Transverse colon (tissue), 4 donors: ENCODE measurements at regions not wholly inside any gene's neighbourhood (a gene's known extent, or its start where the extent isn't known, plus 50 kb on each side); places are given as distances from the start of the nearest gene placed in this dataset.

Source experiments
- EP300 ChIP-seq: sonication (generic); formaldehyde crosslinking; IDR thresholded peaks from one replicate; pipeline ENCODE4 v1.6.1; 2017; ENCODE audit warnings: antibody characterized with exemption, low read depth
- POLR2A ChIP-seq: fragments of 450-650 bp; IDR thresholded peaks from one replicate; pipeline ENCODE4 v1.6.1; 2016; ENCODE audit warnings: antibody characterized with exemption, mild to moderate bottlenecking, moderate library complexity
- POLR2AphosphoS5 ChIP-seq, 3 donors: sonication (generic); formaldehyde crosslinking; IDR thresholded peaks; one replicate each; pipeline ENCODE4 v1.6.1; 2016; ENCODE audit warnings: antibody characterized with exemption in 3 of 3
- TF ChIP-seq, protein P1 (sequence below), 5 experiments: fragments of 200-600 bp in 3 of 5; fragments of 450-650 bp in 2 of 5; sonication (generic) in 3 of 5; IDR thresholded peaks; 1 replicate in 2 of 5; 2 replicates in 3 of 5; pipeline ENCODE4 v1.5.1; 2016 to 2017; ENCODE audit warnings: antibody characterized with exemption in 5 of 5, inconsistent platforms in 3 of 5, mild to moderate bottlenecking in 2 of 5, moderate library complexity in 1 of 5

DNA sequence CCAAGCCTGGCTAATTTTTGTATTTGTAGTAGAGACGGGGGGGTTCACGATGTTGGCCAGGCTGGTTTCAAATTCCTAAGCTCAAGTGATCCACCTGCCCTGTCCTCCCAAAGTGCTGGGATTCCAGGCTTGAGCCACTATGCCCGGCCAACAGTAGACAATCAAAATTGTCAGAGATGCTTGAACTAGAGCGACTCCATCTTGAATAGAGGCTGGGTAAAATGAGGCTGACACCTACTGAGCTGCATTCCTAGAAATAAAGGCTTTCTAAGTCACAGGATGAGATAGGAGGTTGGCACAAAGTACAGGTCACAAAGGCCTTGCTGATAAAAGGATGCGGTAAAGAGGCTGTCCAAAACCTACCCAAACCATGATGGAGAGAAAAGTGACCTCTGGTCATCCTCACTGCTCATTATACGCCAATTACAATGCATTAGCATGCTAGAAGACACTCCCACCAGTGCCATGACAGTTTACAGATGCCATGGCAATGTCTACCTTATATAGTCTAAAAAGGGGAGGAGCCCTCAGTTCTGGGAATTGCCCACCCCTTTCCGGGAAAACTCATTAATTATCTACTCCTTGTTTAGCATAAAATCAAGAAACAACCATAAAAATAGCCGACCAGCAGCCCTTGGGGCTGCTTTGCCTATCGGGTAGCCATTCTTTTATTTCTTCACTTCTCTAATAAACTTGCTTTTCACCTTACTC, 134.5 kb downstream of the BAMBI start:
- TF ChIP-seq POLR2A (no peak), POLR2AphosphoS5 (IDR thresholded peaks at IDR 0.05) (no peak), EP300 (no peak)
- TF ChIP-seq, protein P1, sequence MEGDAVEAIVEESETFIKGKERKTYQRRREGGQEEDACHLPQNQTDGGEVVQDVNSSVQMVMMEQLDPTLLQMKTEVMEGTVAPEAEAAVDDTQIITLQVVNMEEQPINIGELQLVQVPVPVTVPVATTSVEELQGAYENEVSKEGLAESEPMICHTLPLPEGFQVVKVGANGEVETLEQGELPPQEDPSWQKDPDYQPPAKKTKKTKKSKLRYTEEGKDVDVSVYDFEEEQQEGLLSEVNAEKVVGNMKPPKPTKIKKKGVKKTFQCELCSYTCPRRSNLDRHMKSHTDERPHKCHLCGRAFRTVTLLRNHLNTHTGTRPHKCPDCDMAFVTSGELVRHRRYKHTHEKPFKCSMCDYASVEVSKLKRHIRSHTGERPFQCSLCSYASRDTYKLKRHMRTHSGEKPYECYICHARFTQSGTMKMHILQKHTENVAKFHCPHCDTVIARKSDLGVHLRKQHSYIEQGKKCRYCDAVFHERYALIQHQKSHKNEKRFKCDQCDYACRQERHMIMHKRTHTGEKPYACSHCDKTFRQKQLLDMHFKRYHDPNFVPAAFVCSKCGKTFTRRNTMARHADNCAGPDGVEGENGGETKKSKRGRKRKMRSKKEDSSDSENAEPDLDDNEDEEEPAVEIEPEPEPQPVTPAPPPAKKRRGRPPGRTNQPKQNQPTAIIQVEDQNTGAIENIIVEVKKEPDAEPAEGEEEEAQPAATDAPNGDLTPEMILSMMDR (IDR thresholded peaks at IDR 0.05) = no peak
